ENCODE measurements at regions not wholly inside any gene's neighbourhood (a gene's known extent, or its start where the extent isn't known, plus 50 kb on each side); places are given as distances from the start of the nearest gene placed in this dataset.
"Not testable (repeated sequence)": the region's sequence is repeated elsewhere in the genome, so short reads cannot be mapped to it uniquely, and the experiment has no call there.

GRCh38 chr4:189566271-189566670 lies 374.4 kb upstream of the FRG1 start:
- H3K27ac ChIP-seq; H3K27me3 ChIP-seq; H3K4me1 ChIP-seq; H3K36me3 ChIP-seq; DNase-seq (ENCODE audit: extremely low spot score in 2 of 2); H3K4me3 ChIP-seq; H3K9me3 ChIP-seq; intact Hi-C loops (cut with DNase I): not testable (repeated sequence)

- DNase-seq (ENCODE audit: extremely low spot score in 2 of 2); H3K27me3 ChIP-seq; intact Hi-C loops (cut with DNase I); H3K36me3 ChIP-seq; H3K9me3 ChIP-seq; H3K4me3 ChIP-seq; H3K27ac ChIP-seq; H3K4me1 ChIP-seq: not testable (repeated sequence)
Observed at GRCh38 chr4:189566900-189567299, 373.8 kb upstream of the FRG1 start.

GRCh38 chr4:189579645-189580044 lies 361.0 kb upstream of the FRG1 start:
- H3K4me3 ChIP-seq; H3K4me1 ChIP-seq; H3K27ac ChIP-seq; H3K36me3 ChIP-seq; H3K27me3 ChIP-seq; DNase-seq (ENCODE audit: extremely low spot score in 2 of 2); intact Hi-C loops (cut with DNase I); H3K9me3 ChIP-seq: not testable (repeated sequence)

- H3K9me3 ChIP-seq; H3K4me1 ChIP-seq; H3K27me3 ChIP-seq; H3K27ac ChIP-seq; H3K4me3 ChIP-seq; H3K36me3 ChIP-seq; intact Hi-C loops (cut with DNase I); DNase-seq (ENCODE audit: extremely low spot score in 2 of 2): not testable (repeated sequence)
Observed at GRCh38 chr4:189586908-189587632, 353.6 kb upstream of the FRG1 start.

- H3K36me3 ChIP-seq; intact Hi-C loops (cut with DNase I); H3K4me3 ChIP-seq; DNase-seq (ENCODE audit: extremely low spot score in 2 of 2); H3K4me1 ChIP-seq; H3K9me3 ChIP-seq; H3K27me3 ChIP-seq; H3K27ac ChIP-seq: not testable (repeated sequence)
Observed at GRCh38 chr4:189589201-189589600, 351.5 kb upstream of the FRG1 start.

- no peak for TF ChIP-seq POLR2A (IDR thresholded peaks at IDR 0.05)
- TF ChIP-seq POLR2AphosphoS5 (IDR thresholded peaks at IDR 0.05; ENCODE audit: insufficient read depth in 1 of 2, low read depth in 1 of 2) = no peak
- no peak for TF ChIP-seq CTCF (IDR thresholded peaks at IDR 0.05)
- Histone ChIP-seq H3K4me3 (no peak overlapping the region), H3K4me1 (no peaks in the 10 kb centered on the region), H3K36me3 (no peaks in the 10 kb centered on the region), H3K27ac (no peak overlapping the region), H3K9me3 (no peaks in the 10 kb centered on the region), H3K27me3 (no peaks in the 10 kb centered on the region)
- intact Hi-C loops (cut with DNase I) = no loop called here
- no peak for DNase-seq (ENCODE audit: extremely low spot score in 2 of 2)
Observed at GRCh38 chr4:189592890-189593289, 347.8 kb upstream of the FRG1 start.

GRCh38 chr4:189597341-189597740 lies 343.3 kb upstream of the FRG1 start:
- Histone ChIP-seq H3K4me1 (no peaks in the 10 kb centered on the region), H3K27ac (no peak overlapping the region), H3K4me3 (no peak overlapping the region), H3K36me3 (no peaks in the 10 kb centered on the region), H3K27me3 (no peaks in the 10 kb centered on the region), H3K9me3 (no peaks in the 10 kb centered on the region)
- TF ChIP-seq POLR2A (IDR thresholded peaks at IDR 0.05) (no peak), CTCF (IDR thresholded peaks at IDR 0.05) (no peak), POLR2AphosphoS5 (IDR thresholded peaks at IDR 0.05; ENCODE audit: insufficient read depth in 1 of 2, low read depth in 1 of 2) (no peak)
- no peak for DNase-seq (ENCODE audit: extremely low spot score in 2 of 2)
- intact Hi-C loops (cut with DNase I) = no loop called here

GRCh38 chr4:189600264-189600663 lies 340.4 kb upstream of the FRG1 start:
- H3K27me3 ChIP-seq = no peaks in the 10 kb centered on the region
- H3K4me1 ChIP-seq = no peaks in the 10 kb centered on the region
- TF ChIP-seq POLR2AphosphoS5 (IDR thresholded peaks at IDR 0.05; ENCODE audit: insufficient read depth in 1 of 2, low read depth in 1 of 2) = no peak
- TF ChIP-seq POLR2A (IDR thresholded peaks at IDR 0.05) = no peak
- no peak for TF ChIP-seq CTCF (IDR thresholded peaks at IDR 0.05)
- intact Hi-C loops (cut with DNase I) = no loop called here
- no peak for DNase-seq (ENCODE audit: extremely low spot score in 2 of 2)
- H3K9me3 ChIP-seq = no peaks in the 10 kb centered on the region
- H3K36me3 ChIP-seq = no peaks in the 10 kb centered on the region
- no peak overlapping the region for H3K27ac ChIP-seq
- H3K4me3 ChIP-seq = no peak overlapping the region
